PC-3 (cell line): ENCODE measurements at regions not wholly inside any gene's neighbourhood (a gene's known extent, or its start where the extent isn't known, plus 50 kb on each side); places are given as distances from the start of the nearest gene placed in this dataset.

ENCODE experiments used
- ATAC-seq: fragments of 200-7000 bp; cut with Tn5 transposase; 2 replicates; pipeline ENCODE4 v1.9.1; 2020; ENCODE audit warnings: mild to moderate bottlenecking, moderate library complexity
- BruUV-seq: library from RNA; stranded (reverse); fragments of 400-500 nt; replicated peaks from 2 replicates; lab custom pipeline; 2021; lab: Mats Ljungman, UMichigan
- CTCF ChIA-PET: fragments of 300-600 bp; sonication (Branson Sonifier 250); formaldehyde crosslinking; loops from one replicate; lab custom pipeline; 2022; ENCODE audit warnings: antibody characterized with exemption; lab: Charles Lee
- POLR2A ChIA-PET: fragments of 300-600 bp; sonication (Branson Sonifier 250); formaldehyde crosslinking; loops from one replicate; lab custom pipeline; 2022; ENCODE audit warnings: antibody characterized with exemption; ENCODE audit not compliant: unreplicated experiment; lab: Charles Lee
- DNase-seq: peaks from one replicate; pipeline ENCODE4 v3.0.0-alpha.2; 2015
- H2AFZ ChIP-seq: fragments of 300-600 bp; sonication (generic); 2 replicates; pipeline ENCODE4 v1.6.0; 2016; ENCODE audit warnings: antibody characterized with exemption, low read length
- H3F3A ChIP-seq: fragments of 300-600 bp; sonication (generic); one replicate; pipeline ENCODE4 v1.6.0; 2017; ENCODE audit warnings: antibody characterized with exemption, low read length, control low read depth, mild to moderate bottlenecking; ENCODE audit not compliant: unreplicated experiment
- H3K27ac ChIP-seq: fragments of 300-600 bp; sonication (generic); 2 replicates; pipeline ENCODE4 v1.5.1; 2016; ENCODE audit warnings: mild to moderate bottlenecking, low read length
- H3K27me3 ChIP-seq: fragments of 300-600 bp; sonication (generic); 2 replicates; pipeline ENCODE4 v1.6.1; 2016; ENCODE audit warnings: low read length, mixed read lengths
- H3K36me3 ChIP-seq: fragments of 300-600 bp; sonication (generic); 2 replicates; pipeline ENCODE4 v1.6.1; 2016; ENCODE audit warnings: low read depth, mixed run types, low read length, mixed read lengths
- H3K4me1 ChIP-seq: fragments of 300-600 bp; sonication (generic); 2 replicates; pipeline ENCODE4 v1.5.1; 2016; ENCODE audit warnings: low read length; ENCODE audit not compliant: insufficient read depth
- H3K4me2 ChIP-seq: fragments of 300-600 bp; sonication (generic); 2 replicates; pipeline ENCODE4 v1.6.0; 2016; ENCODE audit warnings: low read length
- H3K4me3 ChIP-seq: fragments of 300-600 bp; sonication (generic); 2 replicates; pipeline ENCODE4 v1.5.1; 2016; ENCODE audit warnings: mild to moderate bottlenecking, low read length, mixed read lengths
- H3K79me2 ChIP-seq: fragments of 300-600 bp; sonication (generic); 2 replicates; pipeline ENCODE4 v1.6.1; 2017; ENCODE audit warnings: low read length, mixed read lengths
- H3K9ac ChIP-seq: fragments of 300-600 bp; sonication (generic); 2 replicates; pipeline ENCODE4 v1.6.0; 2016; ENCODE audit warnings: mild to moderate bottlenecking, low read length
- H3K9me2 ChIP-seq: fragments of 300-600 bp; sonication (generic); replicated peaks from 2 replicates; pipeline ENCODE4 v1.6.1; 2016; ENCODE audit warnings: mixed run types, low read length, mixed read lengths
- H3K9me3 ChIP-seq: fragments of 300-600 bp; sonication (generic); 2 replicates; pipeline ENCODE4 v1.6.1; 2016; ENCODE audit warnings: low read length, mixed read lengths
- H4K20me1 ChIP-seq: fragments of 300-600 bp; sonication (generic); 2 replicates; pipeline ENCODE4 v1.6.1; 2016; ENCODE audit warnings: low read length, mixed read lengths
- EZH2 ChIP-seq: fragments of 300-600 bp; sonication (generic); IDR thresholded peaks from one replicate; pipeline ENCODE4 v1.6.1; 2017; ENCODE audit warnings: antibody characterized with exemption, mild to moderate bottlenecking, low read length; ENCODE audit not compliant: unreplicated experiment
- EZH2phosphoT487 ChIP-seq: fragments of 300-600 bp; sonication (generic); IDR thresholded peaks from 2 replicates; pipeline ENCODE4 v1.6.1; 2018; ENCODE audit warnings: mild to moderate bottlenecking, antibody characterized with exemption, low read length, borderline replicate concordance
- intact Hi-C: fragments of 100-400 bp; cut with micrococcal nuclease; formaldehyde crosslinking; loops from 2 replicates; pipeline ENCODE4 v1.9.0; 2023
- TF ChIP-seq, protein P1 (sequence below): fragments of 300-600 bp; sonication (generic); conservative IDR thresholded peaks from 2 replicates; pipeline ENCODE4 v1.5.1; 2017; ENCODE audit warnings: antibody characterized with exemption, low read depth, mild to moderate bottlenecking, low read length

DNA sequence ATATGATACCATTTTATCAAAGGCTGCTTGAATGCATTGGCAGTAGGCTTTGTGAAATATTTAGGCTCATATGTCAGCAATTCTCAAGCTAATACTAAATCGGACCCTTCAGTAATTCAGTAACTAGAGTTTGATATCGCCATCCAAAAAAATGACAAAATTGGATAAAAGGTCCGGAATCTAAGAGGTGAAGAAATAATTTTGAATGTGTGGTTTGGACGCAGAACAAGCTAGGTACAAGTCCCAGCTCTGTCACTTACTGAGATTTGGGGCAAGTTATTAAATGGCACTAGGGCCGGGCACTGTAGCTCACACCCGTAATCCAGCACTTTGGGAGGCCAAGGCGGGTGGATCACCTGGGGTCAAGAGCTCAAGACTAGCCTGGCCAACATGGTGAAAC, 956.5 kb downstream of the CDH11 start:
- Histone ChIP-seq H4K20me1 (no peaks in the 10 kb centered on the region), H2AFZ (no peak overlapping the region), H3K4me3 (no peak overlapping the region), H3K36me3 (no peaks in the 10 kb centered on the region), H3K27me3 (no peaks in the 10 kb centered on the region), H3K4me1 (peaks cover 11% of the 10 kb centered on the region), H3F3A (no peaks in the 10 kb centered on the region), H3K9ac (no peak overlapping the region), H3K9me3 (no peaks in the 10 kb centered on the region), H3K27ac (no peak overlapping the region), H3K9me2 (no peaks in the 10 kb centered on the region), H3K4me2 (no peak overlapping the region), H3K79me2 (no peaks in the 10 kb centered on the region)
- DNase-seq (no peak), ATAC-seq (no peak)
- CTCF ChIA-PET = interaction anchor here (0.6 kb wide), 1 partner anchor 114 kb away, joined by 3 read pairs; no protein-coding TSS in a partner anchor
- no TSS peak for BruUV-seq
- TF ChIP-seq, protein P1, sequence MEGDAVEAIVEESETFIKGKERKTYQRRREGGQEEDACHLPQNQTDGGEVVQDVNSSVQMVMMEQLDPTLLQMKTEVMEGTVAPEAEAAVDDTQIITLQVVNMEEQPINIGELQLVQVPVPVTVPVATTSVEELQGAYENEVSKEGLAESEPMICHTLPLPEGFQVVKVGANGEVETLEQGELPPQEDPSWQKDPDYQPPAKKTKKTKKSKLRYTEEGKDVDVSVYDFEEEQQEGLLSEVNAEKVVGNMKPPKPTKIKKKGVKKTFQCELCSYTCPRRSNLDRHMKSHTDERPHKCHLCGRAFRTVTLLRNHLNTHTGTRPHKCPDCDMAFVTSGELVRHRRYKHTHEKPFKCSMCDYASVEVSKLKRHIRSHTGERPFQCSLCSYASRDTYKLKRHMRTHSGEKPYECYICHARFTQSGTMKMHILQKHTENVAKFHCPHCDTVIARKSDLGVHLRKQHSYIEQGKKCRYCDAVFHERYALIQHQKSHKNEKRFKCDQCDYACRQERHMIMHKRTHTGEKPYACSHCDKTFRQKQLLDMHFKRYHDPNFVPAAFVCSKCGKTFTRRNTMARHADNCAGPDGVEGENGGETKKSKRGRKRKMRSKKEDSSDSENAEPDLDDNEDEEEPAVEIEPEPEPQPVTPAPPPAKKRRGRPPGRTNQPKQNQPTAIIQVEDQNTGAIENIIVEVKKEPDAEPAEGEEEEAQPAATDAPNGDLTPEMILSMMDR = no peak
- TF ChIP-seq EZH2phosphoT487 (no peak), EZH2 (no peak)
- intact Hi-C loops = no loop called here
- POLR2A ChIA-PET = no interaction called here

DNA sequence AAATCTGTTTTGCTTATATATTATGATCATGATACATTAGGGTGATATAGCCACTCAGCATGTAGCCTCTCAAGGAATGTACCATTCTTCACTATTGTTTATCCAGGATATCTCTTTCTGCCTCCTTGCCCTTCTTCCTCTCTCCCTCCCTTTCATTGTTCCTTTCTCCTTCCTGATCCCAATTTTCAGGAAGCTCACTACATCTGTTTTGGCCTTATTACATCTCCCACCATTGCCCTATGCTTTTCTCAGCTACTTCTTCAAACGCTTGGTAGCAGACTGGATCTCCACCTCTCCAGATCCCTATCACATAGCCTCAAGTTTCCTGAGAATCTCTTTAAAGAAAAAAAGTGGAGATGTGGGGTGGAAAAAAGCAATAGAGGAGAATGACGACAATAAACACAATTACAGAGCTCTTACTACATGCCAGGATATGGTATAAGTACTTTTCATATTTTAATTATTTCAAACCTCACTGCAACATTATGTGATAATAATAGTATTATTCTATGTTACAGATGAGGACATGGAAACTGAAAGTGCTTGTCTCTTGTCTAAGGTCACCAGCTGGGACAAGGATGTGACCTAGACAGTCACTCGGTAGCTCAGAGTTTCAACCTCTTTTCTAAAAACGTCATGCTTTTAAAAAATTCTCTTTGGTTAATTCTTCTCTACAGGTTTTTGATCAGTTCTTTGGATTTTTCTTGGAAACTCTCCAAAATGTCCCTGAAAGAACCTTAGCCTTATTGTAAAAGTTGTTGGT, 959.1 kb downstream of the CDH11 start:
- Histone ChIP-seq H3K4me3 (no peak overlapping the region), H3K79me2 (no peaks in the 10 kb centered on the region), H3K9me3 (no peaks in the 10 kb centered on the region), H3F3A (no peaks in the 10 kb centered on the region), H3K9ac (no peak overlapping the region), H3K4me1 (peaks cover 19% of the 10 kb centered on the region), H3K4me2 (no peak overlapping the region), H2AFZ (no peak overlapping the region), H3K36me3 (no peaks in the 10 kb centered on the region), H3K27me3 (no peaks in the 10 kb centered on the region), H3K27ac (no peak overlapping the region), H4K20me1 (no peaks in the 10 kb centered on the region), H3K9me2 (no peaks in the 10 kb centered on the region)
- BruUV-seq = no TSS peak
- no peak for TF ChIP-seq EZH2
- TF ChIP-seq EZH2phosphoT487 = no peak
- TF ChIP-seq, protein P1 = no peak
- POLR2A ChIA-PET = no interaction called here
- CTCF ChIA-PET = no interaction called here
- DNase-seq (no peak), ATAC-seq (no peak)
- intact Hi-C loops = no loop called here

DNA sequence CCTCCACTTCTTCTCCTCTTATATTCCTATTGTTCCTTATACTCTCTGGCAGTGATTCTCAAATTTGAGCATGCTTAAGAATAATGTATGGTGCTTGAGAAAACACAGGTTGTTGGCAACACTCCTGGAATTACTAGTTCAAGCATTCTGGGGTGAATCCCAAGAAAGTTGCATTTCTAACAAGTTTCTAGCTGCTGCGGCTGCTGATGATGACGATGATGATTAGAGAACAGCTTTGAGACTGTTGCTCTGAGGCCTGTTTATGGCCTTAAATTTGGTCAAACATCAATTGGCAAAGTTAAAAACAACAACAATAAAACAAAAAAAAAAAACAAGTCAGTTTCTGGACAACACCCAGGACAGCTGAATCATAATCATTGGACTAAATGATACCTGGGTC, 961.9 kb downstream of the CDH11 start:
- DNase-seq = peak; percentile 13
- no peaks in the 10 kb centered on the region for H4K20me1 ChIP-seq
- ChIA-PET CTCF (no interaction called here), POLR2A (no interaction called here)
- no peaks in the 10 kb centered on the region for H3K79me2 ChIP-seq
- H3K4me1 ChIP-seq = peaks cover 19% of the 10 kb centered on the region
- no peak overlapping the region for H2AFZ ChIP-seq
- no peaks in the 10 kb centered on the region for H3K9me3 ChIP-seq
- no TSS peak for BruUV-seq
- intact Hi-C loops = loop anchor here (10.0 kb wide), 2 partner anchors 135 to 285 kb away; no protein-coding TSS in a partner anchor
- no peak for ATAC-seq
- TF ChIP-seq, protein P1 = no peak
- TF ChIP-seq EZH2 (no peak), EZH2phosphoT487 (no peak)
- H3K9ac ChIP-seq = no peak overlapping the region
- H3K4me3 ChIP-seq = no peak overlapping the region
- no peaks in the 10 kb centered on the region for H3K27me3 ChIP-seq
- no peaks in the 10 kb centered on the region for H3K9me2 ChIP-seq
- no peak overlapping the region for H3K27ac ChIP-seq
- H3F3A ChIP-seq = no peaks in the 10 kb centered on the region
- no peak overlapping the region for H3K4me2 ChIP-seq
- H3K36me3 ChIP-seq = no peaks in the 10 kb centered on the region
